A673 (cell line): ENCODE measurements at regions not wholly inside any gene's neighbourhood (a gene's known extent, or its start where the extent isn't known, plus 50 kb on each side); places are given as distances from the start of the nearest gene placed in this dataset.

Experiments used
- BruUV-seq: library from RNA; stranded (reverse); fragments of 400-500 nt; replicated peaks from 2 replicates; lab custom pipeline; 2021; lab: Mats Ljungman, UMichigan
- CTCF ChIA-PET: fragments of 300-600 bp; sonication (Branson Sonifier 250); formaldehyde crosslinking; loops from one replicate; lab custom pipeline; 2022; ENCODE audit warnings: antibody characterized with exemption; lab: Charles Lee
- POLR2A ChIA-PET: fragments of 300-600 bp; sonication (Branson Sonifier 250); formaldehyde crosslinking; loops from one replicate; lab custom pipeline; 2022; ENCODE audit warnings: antibody characterized with exemption; ENCODE audit not compliant: low non-redundant PET; lab: Charles Lee
- DNase-seq: peaks from one replicate; pipeline ENCODE4 v3.0.0-alpha.2; 2015; ENCODE audit warnings: low spot score
- H3K27ac ChIP-seq: fragments of 200-600 bp; sonication (generic); 2 replicates; pipeline ENCODE4 v1.5.1; 2016; ENCODE audit warnings: mixed run types, low read depth, mild to moderate bottlenecking, mixed read lengths, antibody characterized with exemption, low read length; ENCODE audit not compliant: poor library complexity, severe bottlenecking
- H3K27me3 ChIP-seq: fragments of 200-600 bp; sonication (generic); replicated peaks from 2 replicates; pipeline ENCODE4 v1.6.1; 2017; ENCODE audit warnings: mixed run types, low read depth, mild to moderate bottlenecking, mixed read lengths, antibody characterized with exemption, low read length; ENCODE audit not compliant: insufficient read depth, poor library complexity
- H3K36me3 ChIP-seq: fragments of 200-600 bp; sonication (generic); 2 replicates; pipeline ENCODE4 v1.6.1; 2016; ENCODE audit warnings: mixed run types, mild to moderate bottlenecking, mixed read lengths, antibody characterized with exemption, low read length; ENCODE audit not compliant: insufficient read depth, poor library complexity, severe bottlenecking
- H3K4me1 ChIP-seq: fragments of 200-600 bp; sonication (generic); 2 replicates; pipeline ENCODE4 v1.6.1; 2017; ENCODE audit warnings: mixed run types, mild to moderate bottlenecking, mixed read lengths, antibody characterized with exemption, low read length; ENCODE audit not compliant: insufficient read depth, poor library complexity, severe bottlenecking
- H3K4me3 ChIP-seq: fragments of 200-600 bp; sonication (generic); 2 replicates; pipeline ENCODE4 v1.5.1; 2016; ENCODE audit warnings: low read depth, mixed run types, mild to moderate bottlenecking, mixed read lengths, low read length; ENCODE audit not compliant: poor library complexity, severe bottlenecking
- H3K9me3 ChIP-seq: fragments of 200-600 bp; sonication (generic); 2 replicates; pipeline ENCODE4 v1.6.1; 2016; ENCODE audit warnings: mixed run types, low read depth, mild to moderate bottlenecking, mixed read lengths, antibody characterized with exemption, low read length; ENCODE audit not compliant: poor library complexity, severe bottlenecking
- CTCF ChIP-seq: fragments of 300-800, 200-600 bp; sonication (generic); conservative IDR thresholded peaks from 2 replicates; pipeline ENCODE4 v1.5.1; 2017; ENCODE audit warnings: low read depth, mild to moderate bottlenecking, antibody characterized with exemption, low read length, moderate library complexity, mixed read lengths
- EZH2 ChIP-seq: fragments of 200-600 bp; sonication (generic); IDR thresholded peaks from 2 replicates; pipeline ENCODE4 v1.6.1; 2017; ENCODE audit warnings: borderline replicate concordance, low read depth, mild to moderate bottlenecking, mixed read lengths, antibody characterized with exemption, low read length; ENCODE audit not compliant: poor library complexity, severe bottlenecking
- intact Hi-C: fragments of 100-400 bp; cut with micrococcal nuclease; formaldehyde crosslinking; loops from one replicate; pipeline ENCODE4 v1.10.0; 2022; ENCODE audit not compliant: unreplicated experiment

- no peak for DNase-seq
- Histone ChIP-seq H3K9me3 (peaks cover 3% of the 10 kb centered on the region), H3K4me1 (no peaks in the 10 kb centered on the region), H3K27me3 (no peaks in the 10 kb centered on the region), H3K4me3 (no peak overlapping the region), H3K27ac (no peak overlapping the region), H3K36me3 (no peaks in the 10 kb centered on the region)
- intact Hi-C loops, result no loop called here
- ChIA-PET POLR2A (no interaction called here), CTCF (no interaction called here)
- no peak for TF ChIP-seq EZH2
- no peak for TF ChIP-seq CTCF
- no TSS peak for BruUV-seq
Measured at GRCh38 chr4:23212558-23212957, 519.8 kb downstream of the GBA3 start.

- BruUV-seq, result no TSS peak
- ChIA-PET POLR2A (no interaction called here), CTCF (no interaction called here)
Measured at GRCh38 chr4:23207059-23207458, 514.3 kb downstream of the GBA3 start.

GRCh38 chr4:23202712-23203247 lies 510.0 kb downstream of the GBA3 start:
- TF ChIP-seq CTCF, result no peak
- no peak for TF ChIP-seq EZH2
- H3K27me3 ChIP-seq, result no peaks in the 10 kb centered on the region
- no peak overlapping the region for H3K27ac ChIP-seq
- no peak overlapping the region for H3K4me3 ChIP-seq
- H3K4me1 ChIP-seq, result no peaks in the 10 kb centered on the region
- CTCF ChIA-PET, result no interaction called here
- POLR2A ChIA-PET, result no interaction called here
- no peaks in the 10 kb centered on the region for H3K36me3 ChIP-seq
- no peak for DNase-seq
- intact Hi-C loops, result no loop called here
- H3K9me3 ChIP-seq, result peaks cover 16% of the 10 kb centered on the region
- no TSS peak for BruUV-seq

More at GRCh38 chr4:23207059-23207458, 514.3 kb downstream of the GBA3 start:
- no peaks in the 10 kb centered on the region for H3K27me3 ChIP-seq
- no peak overlapping the region for H3K4me3 ChIP-seq
- no peaks in the 10 kb centered on the region for H3K36me3 ChIP-seq
- DNase-seq, result no peak
- intact Hi-C loops, result no loop called here
- H3K27ac ChIP-seq, result no peak overlapping the region
- peaks cover 16% of the 10 kb centered on the region for H3K9me3 ChIP-seq
- TF ChIP-seq EZH2 (no peak), CTCF (no peak)
- no peaks in the 10 kb centered on the region for H3K4me1 ChIP-seq
